HG03432 (cell line): ENCODE measurements at regions not wholly inside any gene's neighbourhood (a gene's known extent, or its start where the extent isn't known, plus 50 kb on each side); places are given as distances from the start of the nearest gene placed in this dataset.
"Not testable (repeated sequence)": the region's sequence is repeated elsewhere in the genome, so short reads cannot be mapped to it uniquely, and the experiment has no call there.

Experiments used
- ATAC-seq: cut with Tn5 transposase; IDR thresholded peaks from one replicate; pipeline ENCODE4 v1.9.1; 2021; ENCODE audit warnings: mild to moderate bottlenecking, moderate library complexity; ENCODE audit not compliant: unreplicated experiment

GRCh38 chr4:67333664-67334063, 211.6 kb downstream of the CENPC start:
- ATAC-seq, result no peak

DNA sequence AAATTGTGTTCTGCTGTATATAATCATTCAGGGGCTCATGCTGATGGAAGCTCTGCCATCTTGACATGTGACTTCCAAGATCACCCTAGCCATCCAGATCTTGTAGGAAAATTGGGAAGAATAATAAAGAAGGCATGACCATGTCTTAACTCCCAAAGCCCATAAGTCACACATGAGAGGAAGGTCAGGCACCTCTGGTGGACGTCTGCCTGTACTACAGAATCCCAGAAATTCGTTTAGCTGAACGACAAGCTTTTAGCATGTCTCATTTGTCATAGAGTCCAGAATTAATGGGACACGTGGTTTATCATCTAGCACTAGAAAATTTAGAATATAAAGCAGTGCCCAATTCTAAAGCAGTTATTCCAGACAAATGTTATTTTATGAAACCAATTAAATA, 212.7 kb downstream of the CENPC start:
- ATAC-seq, result peak; percentile 91

- ATAC-seq, result no peak
Observed at GRCh38 chr4:67328393-67328792, 216.9 kb downstream of the CENPC start.

DNA sequence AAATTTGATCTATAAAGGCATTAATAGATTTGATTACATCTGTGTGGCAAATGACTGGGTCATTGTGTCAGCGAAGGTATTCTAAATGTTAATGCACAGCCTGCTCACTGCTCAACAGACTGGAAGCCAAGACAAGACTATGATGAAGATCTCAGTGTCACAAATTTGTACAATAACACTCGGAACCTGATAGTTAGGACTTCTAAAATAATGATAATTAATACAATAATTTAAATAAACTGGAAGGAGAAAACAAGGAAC, 217.4 kb downstream of the CENPC start:
- ATAC-seq, result no peak

DNA sequence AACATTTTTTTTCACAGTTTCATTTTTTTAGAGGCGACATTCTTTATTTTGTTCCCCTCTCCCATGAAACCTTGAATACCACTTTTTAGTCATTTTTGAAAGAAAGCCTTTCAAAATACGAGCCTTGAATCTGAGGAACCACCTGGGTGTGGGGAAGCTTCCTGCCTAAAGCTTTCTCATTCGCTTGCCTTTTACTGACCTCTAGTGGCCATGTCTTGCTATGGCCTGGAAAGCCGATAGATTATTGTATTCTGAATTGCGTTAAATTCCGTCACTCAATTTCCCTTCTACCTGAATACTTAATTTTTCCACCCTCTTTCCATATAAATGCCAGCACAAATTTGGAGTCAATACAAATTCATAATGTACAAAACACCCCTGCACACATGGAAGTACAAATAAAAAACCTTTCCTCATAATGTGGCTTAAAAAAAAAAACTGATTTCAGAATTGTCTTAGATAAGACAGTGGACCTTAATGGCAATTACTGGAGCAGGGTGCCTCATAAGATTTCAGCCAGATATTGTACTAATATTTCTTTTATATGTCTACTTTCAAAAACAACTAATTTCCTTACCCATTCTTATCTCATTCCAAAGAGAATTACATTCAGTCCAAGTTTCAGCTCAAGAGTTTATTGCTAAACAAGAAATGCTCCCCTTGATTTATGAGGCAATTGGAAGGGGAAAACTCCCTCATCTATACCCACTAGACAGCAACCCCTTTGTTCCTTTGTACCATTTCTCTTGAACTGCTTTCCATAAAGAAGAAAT, 217.9 kb downstream of the CENPC start:
- ATAC-seq, result peak; percentile 98

DNA sequence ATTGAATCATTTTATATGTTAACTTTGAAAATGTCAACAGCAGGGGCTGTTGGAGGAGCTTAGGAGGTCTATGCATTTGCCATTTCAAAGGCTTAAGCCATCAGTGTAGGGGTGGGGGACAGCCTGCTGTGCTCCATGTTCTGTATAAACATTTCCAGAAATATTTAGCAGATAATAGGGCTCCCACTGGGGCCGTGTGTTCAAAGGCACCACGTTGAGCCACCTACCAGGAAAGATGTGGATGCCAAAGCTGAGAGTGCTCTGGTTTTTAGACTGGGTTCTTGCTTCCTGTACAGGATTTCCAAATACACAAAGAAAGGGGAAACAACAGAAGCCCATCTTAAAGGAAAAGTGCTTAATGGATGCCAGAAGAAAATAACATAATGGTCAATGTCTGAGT, 219.5 kb downstream of the CENPC start:
- no peak for ATAC-seq

DNA sequence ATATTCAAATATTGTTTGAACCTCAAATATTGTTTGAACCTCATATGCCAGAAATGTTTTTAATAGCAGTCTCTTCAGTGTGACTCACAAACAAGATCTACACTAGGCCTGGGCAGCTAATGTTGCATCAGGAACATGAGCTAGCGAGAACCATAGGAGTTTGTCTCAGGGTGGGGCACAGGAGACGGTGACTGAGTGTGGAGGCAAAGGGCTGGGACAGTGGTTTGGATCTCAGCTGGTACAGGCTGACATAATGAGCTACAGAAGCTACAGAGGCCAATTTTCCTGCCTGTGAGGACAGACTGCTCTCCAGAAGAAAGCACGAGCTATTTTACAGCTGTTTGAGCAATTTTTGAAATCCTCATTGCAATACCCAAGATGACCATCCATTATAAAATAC, 224.7 kb downstream of the CENPC start:
- no peak for ATAC-seq

GRCh38 chr4:67319607-67320006, 225.7 kb downstream of the CENPC start:
- ATAC-seq, result not testable (repeated sequence)

DNA sequence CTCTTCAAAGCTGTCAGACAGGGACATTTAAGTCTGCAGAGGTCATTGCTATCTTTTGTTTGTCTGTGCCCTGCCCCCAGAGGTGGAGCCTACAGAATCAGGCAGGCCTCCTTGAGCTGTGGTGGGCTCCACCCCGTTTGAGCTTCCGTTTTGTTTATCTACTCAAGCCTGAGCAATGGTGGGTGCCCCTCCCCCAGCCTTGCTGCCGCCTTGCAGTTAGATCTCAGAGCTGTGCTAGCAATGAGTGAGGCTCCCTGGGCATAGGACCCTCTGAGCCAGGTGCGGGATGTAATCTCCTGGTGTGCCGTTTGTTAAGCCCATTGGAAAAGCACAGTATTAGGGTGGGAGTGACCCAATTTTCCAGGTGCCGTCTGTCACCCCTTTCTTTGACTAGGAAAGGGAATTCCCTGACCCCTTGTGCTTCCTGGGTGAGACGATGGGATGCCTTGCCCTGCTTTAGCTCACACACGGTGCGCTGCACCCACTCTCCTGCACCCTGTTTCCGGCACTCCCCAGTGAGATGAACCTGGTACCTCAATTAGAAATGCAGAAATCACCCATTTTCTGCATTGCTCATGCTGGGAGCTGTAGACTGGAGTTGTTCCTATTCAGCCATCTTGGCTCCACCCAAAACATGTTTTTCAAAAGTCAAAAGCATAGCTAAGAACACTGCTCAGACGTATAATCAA, 244.7 kb downstream of the CENPC start:
- not testable (repeated sequence) for ATAC-seq

DNA sequence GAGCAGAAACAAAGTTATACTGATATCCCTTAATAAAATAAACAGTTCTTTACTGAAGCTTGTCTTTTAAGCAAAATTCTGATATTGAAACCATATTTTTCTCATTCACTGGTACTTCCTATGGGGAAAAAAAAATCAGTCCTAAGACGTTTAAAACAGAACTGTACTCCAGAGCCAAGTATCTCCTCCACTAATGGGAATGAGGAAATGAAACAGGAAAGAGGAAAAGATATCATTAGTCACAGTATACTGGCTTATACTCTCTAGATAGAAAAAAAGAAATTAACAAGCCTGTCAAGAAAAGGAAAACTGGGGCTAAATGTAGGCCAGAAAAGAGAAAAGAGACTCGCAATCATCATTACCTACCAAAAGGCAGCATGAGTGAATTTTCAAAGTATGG, 252.7 kb downstream of the CENPC start:
- no peak for ATAC-seq

- ATAC-seq, result no peak
Observed at GRCh38 chr4:67292045-67292444, 253.3 kb downstream of the CENPC start.

DNA sequence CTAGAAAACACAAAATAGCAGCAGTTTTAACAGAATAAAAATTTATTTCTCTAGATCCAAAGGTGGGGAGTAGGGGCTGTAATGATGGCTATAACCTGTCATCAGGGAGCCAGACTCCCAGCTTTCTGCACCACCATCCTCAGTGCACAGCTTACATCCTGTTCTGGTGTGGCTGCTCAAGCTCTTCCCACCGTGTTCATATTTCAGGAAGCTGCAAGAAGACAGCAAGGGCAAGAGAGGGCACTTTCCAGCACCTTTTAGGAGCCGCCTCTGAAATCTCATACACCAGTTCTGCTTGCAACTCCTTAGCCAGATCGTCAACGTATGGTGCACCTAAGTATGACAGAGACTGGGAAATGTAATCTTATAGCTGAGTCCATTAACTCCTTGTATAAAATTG, 253.7 kb downstream of the CENPC start:
- no peak for ATAC-seq

GRCh38 chr4:67288964-67289363, 256.3 kb downstream of the CENPC start:
- ATAC-seq, result peak; percentile 76

GRCh38 chr4:67286724-67287123, 258.6 kb downstream of the CENPC start:
- ATAC-seq, result no peak

GRCh38 chr4:67282749-67283148, 262.6 kb downstream of the CENPC start:
- no peak for ATAC-seq

DNA sequence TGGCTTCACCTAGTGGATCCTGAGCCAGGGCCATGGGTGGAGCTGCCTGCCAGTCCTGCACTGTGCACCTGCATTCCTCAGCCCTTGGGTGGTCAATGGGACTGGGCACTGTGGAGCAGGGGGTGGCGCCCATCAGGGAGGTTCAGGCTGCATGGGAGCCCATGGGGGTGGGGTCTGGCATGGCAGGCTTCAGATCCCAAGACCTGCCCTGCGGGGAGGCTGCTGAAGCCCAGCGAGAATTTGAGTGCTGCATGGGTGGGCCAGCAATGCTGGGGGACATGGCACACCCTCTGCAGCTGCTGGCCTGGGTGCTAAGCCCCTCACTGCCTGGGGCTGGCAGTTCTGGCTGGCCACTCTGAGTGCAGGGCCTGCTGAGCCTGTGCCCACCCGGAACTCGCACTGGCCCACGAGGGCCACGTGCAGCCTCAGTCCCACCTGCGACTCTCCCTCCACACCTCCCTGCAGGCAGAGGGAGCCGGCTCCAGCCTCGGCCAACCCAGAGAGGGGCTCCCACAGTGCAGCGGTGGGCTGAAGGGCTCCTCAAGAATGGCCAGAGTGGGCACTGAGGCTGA, 270.0 kb downstream of the CENPC start:
- ATAC-seq, result no peak

GRCh38 chr4:67274671-67275070, 270.6 kb downstream of the CENPC start:
- not testable (repeated sequence) for ATAC-seq

GRCh38 chr4:67273666-67274065, 271.6 kb downstream of the CENPC start:
- no peak for ATAC-seq

- ATAC-seq, result no peak
Observed at GRCh38 chr4:67261971-67262370, 283.3 kb downstream of the CENPC start.

GRCh38 chr4:67256388-67257043, 288.8 kb downstream of the CENPC start:
- ATAC-seq, result no peak

- peak; percentile 71 for ATAC-seq
Observed at GRCh38 chr4:67250131-67250896, 295.0 kb downstream of the CENPC start.
